Natural killer cell (primary cell): ENCODE measurements at regions not wholly inside any gene's neighbourhood (a gene's known extent, or its start where the extent isn't known, plus 50 kb on each side); places are given as distances from the start of the nearest gene placed in this dataset.

Source experiments
- ATAC-seq, 3 donors: fragments of 150-1000 bp in 2 of 3; fragments of 200-7000 bp in 1 of 3; cut with Tn5 transposase; 1 replicate in 1 of 3; 2 replicates in 2 of 3; pipeline ENCODE4 v1.10.0; 2021; ENCODE audit warnings: mild to moderate bottlenecking in 2 of 3, moderate library complexity in 2 of 3
- DNase-seq, 2 donors: peaks; one replicate each; pipeline versions ENCODE4 v3.0.0 to v3.0.0-alpha.2; 2013 to 2021; ENCODE audit warnings: mixed read lengths in 1 of 2
- H3K27ac ChIP-seq: one replicate; pipeline ENCODE4 v1.5.1; 2013; ENCODE audit warnings: mild to moderate bottlenecking, low read length
- H3K27me3 ChIP-seq: one replicate; pipeline ENCODE4 v1.6.1; 2013; ENCODE audit warnings: low read length; ENCODE audit not compliant: control insufficient read depth, insufficient read depth
- H3K36me3 ChIP-seq: one replicate; pipeline ENCODE4 v1.6.1; 2013; ENCODE audit warnings: low read length; ENCODE audit not compliant: control insufficient read depth, insufficient read depth
- H3K4me1 ChIP-seq: one replicate; pipeline ENCODE4 v1.6.1; 2013; ENCODE audit warnings: low read length; ENCODE audit not compliant: control insufficient read depth, insufficient read depth
- H3K4me3 ChIP-seq: one replicate; pipeline ENCODE4 v1.5.1; 2013; ENCODE audit warnings: low read length
- H3K9me3 ChIP-seq: one replicate; pipeline ENCODE4 v1.6.1; 2013; ENCODE audit warnings: low read length; ENCODE audit not compliant: control insufficient read depth, insufficient read depth
- H3K27ac Mint-ChIP-seq, 2 donors: one replicate each; pipeline ENCODE4 v1.8.0; 2022; ENCODE audit warnings: mild to moderate bottlenecking in 2 of 2, mixed read lengths in 2 of 2, moderate library complexity in 1 of 2
- H3K27me3 Mint-ChIP-seq, 2 donors: one replicate each; pipeline ENCODE4 v1.8.0; 2022; ENCODE audit warnings: low read depth in 2 of 2, mixed read lengths in 2 of 2
- H3K36me3 Mint-ChIP-seq: one replicate; pipeline ENCODE4 v1.8.0; 2022; ENCODE audit warnings: mixed read lengths
- H3K4me1 Mint-ChIP-seq, 2 donors: one replicate each; pipeline ENCODE4 v1.8.0; 2022; ENCODE audit warnings: mixed read lengths in 2 of 2
- H3K4me3 Mint-ChIP-seq: one replicate; pipeline ENCODE4 v1.8.0; 2022; ENCODE audit warnings: mild to moderate bottlenecking, moderate library complexity, mixed read lengths
- H3K9me3 Mint-ChIP-seq, 2 donors: one replicate each; pipeline ENCODE4 v1.8.0; 2022; ENCODE audit warnings: mixed read lengths in 2 of 2
- CTCF ChIP-seq: fragments of 200-600 bp; IDR thresholded peaks from one replicate; pipeline ENCODE4 v1.8.0; 2022; ENCODE audit warnings: antibody characterized with exemption
- WGBS: methylation state at CpG from one replicate; pipeline ENCODE4 v1.1.7; 2013; ENCODE audit warnings: missing lambda C conversion rate; ENCODE audit not compliant: insufficient coverage; 5-methylcytosine and 5-hydroxymethylcytosine counted together
- intact Hi-C: fragments of 100-400 bp; cut with micrococcal nuclease; formaldehyde crosslinking; loops from one replicate; pipeline ENCODE4 v1.14.2; 2022

- Histone ChIP-seq H3K9me3 (no peaks in the 10 kb centered on the region), H3K4me1 (no peaks in the 10 kb centered on the region), H3K27ac (no peak overlapping the region), H3K36me3 (no peaks in the 10 kb centered on the region), H3K27me3 (no peaks in the 10 kb centered on the region), H3K4me3 (no peak overlapping the region)
- no peak overlapping the region for H3K4me3 Mint-ChIP-seq
- 85% methylated on average over 16 of the region's 16 CpGs for WGBS
- DNase-seq (no peak), ATAC-seq (no peak)
- TF ChIP-seq CTCF: no peak
- H3K27ac Mint-ChIP-seq: no peak overlapping the region
- no peaks in the 10 kb centered on the region for H3K4me1 Mint-ChIP-seq
- intact Hi-C loops: no loop called here
- H3K27me3 Mint-ChIP-seq: no peaks in the 10 kb centered on the region
- H3K9me3 Mint-ChIP-seq: no peaks in the 10 kb centered on the region
- H3K36me3 Mint-ChIP-seq: no peaks in the 10 kb centered on the region
Observed at GRCh38 chr6:167573461-167574215, 248.8 kb downstream of the TTLL2 start.

GRCh38 chr6:167574431-167575151 is 249.7 kb downstream of the TTLL2 start:
- Histone ChIP-seq H3K27me3 (no peaks in the 10 kb centered on the region), H3K4me3 (no peak overlapping the region), H3K4me1 (no peaks in the 10 kb centered on the region), H3K36me3 (no peaks in the 10 kb centered on the region), H3K9me3 (no peaks in the 10 kb centered on the region), H3K27ac (no peak overlapping the region)
- DNase-seq (no peak), ATAC-seq (no peak)
- TF ChIP-seq CTCF: no peak
- WGBS: 94% methylated on average over 29 of the region's 29 CpGs
- Mint-ChIP-seq H3K27me3 (peaks cover 0 to 2% of the 10 kb centered on the region in 2 donors), H3K36me3 (no peaks in the 10 kb centered on the region), H3K4me1 (no peaks in the 10 kb centered on the region), H3K4me3 (no peak overlapping the region), H3K9me3 (no peaks in the 10 kb centered on the region), H3K27ac (no peak overlapping the region)
- intact Hi-C loops: no loop called here

GRCh38 chr6:167575158-167575696 is 250.3 kb downstream of the TTLL2 start:
- intact Hi-C loops: no loop called here
- no peaks in the 10 kb centered on the region for H3K9me3 ChIP-seq
- TF ChIP-seq CTCF: no peak
- no peaks in the 10 kb centered on the region for H3K4me1 ChIP-seq
- ATAC-seq (no peak), DNase-seq (no peak)
- no peaks in the 10 kb centered on the region for H3K9me3 Mint-ChIP-seq
- H3K27me3 Mint-ChIP-seq: peaks cover 0 to 5% of the 10 kb centered on the region in 2 donors
- H3K4me1 Mint-ChIP-seq: no peaks in the 10 kb centered on the region
- 96% methylated on average over 23 of the region's 23 CpGs for WGBS
- no peaks in the 10 kb centered on the region for H3K27me3 ChIP-seq
- H3K36me3 Mint-ChIP-seq: no peaks in the 10 kb centered on the region
- H3K4me3 ChIP-seq: no peak overlapping the region
- H3K4me3 Mint-ChIP-seq: no peak overlapping the region
- H3K27ac ChIP-seq: no peak overlapping the region
- H3K36me3 ChIP-seq: no peaks in the 10 kb centered on the region
- H3K27ac Mint-ChIP-seq: no peak overlapping the region
